PC-3 (cell line): ENCODE measurements at regions not wholly inside any gene's neighbourhood (a gene's known extent, or its start where the extent isn't known, plus 50 kb on each side); places are given as distances from the start of the nearest gene placed in this dataset.
"Not testable (repeated sequence)": the region's sequence is repeated elsewhere in the genome, so short reads cannot be mapped to it uniquely, and the experiment has no call there.

Experiments used
- ATAC-seq: fragments of 200-7000 bp; cut with Tn5 transposase; 2 replicates; pipeline ENCODE4 v1.9.1; 2020; ENCODE audit warnings: mild to moderate bottlenecking, moderate library complexity
- BruUV-seq: library from RNA; stranded (reverse); fragments of 400-500 nt; replicated peaks from 2 replicates; lab custom pipeline; 2021; lab: Mats Ljungman, UMichigan
- CTCF ChIA-PET: fragments of 300-600 bp; sonication (Branson Sonifier 250); formaldehyde crosslinking; loops from one replicate; lab custom pipeline; 2022; ENCODE audit warnings: antibody characterized with exemption; lab: Charles Lee
- POLR2A ChIA-PET: fragments of 300-600 bp; sonication (Branson Sonifier 250); formaldehyde crosslinking; loops from one replicate; lab custom pipeline; 2022; ENCODE audit warnings: antibody characterized with exemption; ENCODE audit not compliant: unreplicated experiment; lab: Charles Lee
- DNase-seq: peaks from one replicate; pipeline ENCODE4 v3.0.0-alpha.2; 2015
- H2AFZ ChIP-seq: fragments of 300-600 bp; sonication (generic); 2 replicates; pipeline ENCODE4 v1.6.0; 2016; ENCODE audit warnings: antibody characterized with exemption, low read length
- H3F3A ChIP-seq: fragments of 300-600 bp; sonication (generic); one replicate; pipeline ENCODE4 v1.6.0; 2017; ENCODE audit warnings: antibody characterized with exemption, low read length, control low read depth, mild to moderate bottlenecking; ENCODE audit not compliant: unreplicated experiment
- H3K27ac ChIP-seq: fragments of 300-600 bp; sonication (generic); 2 replicates; pipeline ENCODE4 v1.5.1; 2016; ENCODE audit warnings: mild to moderate bottlenecking, low read length
- H3K27me3 ChIP-seq: fragments of 300-600 bp; sonication (generic); 2 replicates; pipeline ENCODE4 v1.6.1; 2016; ENCODE audit warnings: low read length, mixed read lengths
- H3K36me3 ChIP-seq: fragments of 300-600 bp; sonication (generic); 2 replicates; pipeline ENCODE4 v1.6.1; 2016; ENCODE audit warnings: low read depth, mixed run types, low read length, mixed read lengths
- H3K4me1 ChIP-seq: fragments of 300-600 bp; sonication (generic); 2 replicates; pipeline ENCODE4 v1.5.1; 2016; ENCODE audit warnings: low read length; ENCODE audit not compliant: insufficient read depth
- H3K4me2 ChIP-seq: fragments of 300-600 bp; sonication (generic); 2 replicates; pipeline ENCODE4 v1.6.0; 2016; ENCODE audit warnings: low read length
- H3K4me3 ChIP-seq: fragments of 300-600 bp; sonication (generic); 2 replicates; pipeline ENCODE4 v1.5.1; 2016; ENCODE audit warnings: mild to moderate bottlenecking, low read length, mixed read lengths
- H3K79me2 ChIP-seq: fragments of 300-600 bp; sonication (generic); 2 replicates; pipeline ENCODE4 v1.6.1; 2017; ENCODE audit warnings: low read length, mixed read lengths
- H3K9ac ChIP-seq: fragments of 300-600 bp; sonication (generic); 2 replicates; pipeline ENCODE4 v1.6.0; 2016; ENCODE audit warnings: mild to moderate bottlenecking, low read length
- H3K9me2 ChIP-seq: fragments of 300-600 bp; sonication (generic); replicated peaks from 2 replicates; pipeline ENCODE4 v1.6.1; 2016; ENCODE audit warnings: mixed run types, low read length, mixed read lengths
- H3K9me3 ChIP-seq: fragments of 300-600 bp; sonication (generic); 2 replicates; pipeline ENCODE4 v1.6.1; 2016; ENCODE audit warnings: low read length, mixed read lengths
- H4K20me1 ChIP-seq: fragments of 300-600 bp; sonication (generic); 2 replicates; pipeline ENCODE4 v1.6.1; 2016; ENCODE audit warnings: low read length, mixed read lengths
- EZH2 ChIP-seq: fragments of 300-600 bp; sonication (generic); IDR thresholded peaks from one replicate; pipeline ENCODE4 v1.6.1; 2017; ENCODE audit warnings: antibody characterized with exemption, mild to moderate bottlenecking, low read length; ENCODE audit not compliant: unreplicated experiment
- EZH2phosphoT487 ChIP-seq: fragments of 300-600 bp; sonication (generic); IDR thresholded peaks from 2 replicates; pipeline ENCODE4 v1.6.1; 2018; ENCODE audit warnings: mild to moderate bottlenecking, antibody characterized with exemption, low read length, borderline replicate concordance
- intact Hi-C: fragments of 100-400 bp; cut with micrococcal nuclease; formaldehyde crosslinking; loops from 2 replicates; pipeline ENCODE4 v1.9.0; 2023
- TF ChIP-seq, protein P1 (sequence below): fragments of 300-600 bp; sonication (generic); conservative IDR thresholded peaks from 2 replicates; pipeline ENCODE4 v1.5.1; 2017; ENCODE audit warnings: antibody characterized with exemption, low read depth, mild to moderate bottlenecking, low read length

DNA sequence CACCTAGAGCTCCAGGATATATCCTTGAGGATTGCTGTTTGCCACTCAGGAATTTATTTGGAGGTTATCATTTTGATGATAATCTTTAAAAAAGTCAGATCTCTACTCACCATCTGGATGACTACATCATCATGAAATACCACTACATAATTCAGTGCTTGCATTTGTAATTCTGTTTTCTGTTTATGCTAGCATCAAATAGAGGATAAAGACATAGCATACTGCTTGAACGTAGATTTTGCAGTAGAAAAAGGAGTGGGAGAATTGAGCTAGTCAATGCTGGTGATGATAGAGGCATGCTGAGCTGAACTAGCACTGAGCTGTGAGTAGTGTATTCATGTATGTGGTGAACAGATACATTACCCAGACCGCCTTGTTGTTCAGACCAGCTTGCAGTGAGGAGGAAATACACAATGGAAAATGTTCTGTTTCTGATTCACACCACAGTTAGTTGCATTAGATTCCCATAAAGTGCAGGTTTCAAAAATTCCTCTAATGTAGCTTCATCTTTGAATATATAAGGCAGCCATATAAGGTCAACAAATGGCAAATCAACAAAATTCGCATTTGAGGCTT is 68.8 kb upstream of the CDC42EP3 start:
- Histone ChIP-seq H3K9me2 (no peaks in the 10 kb centered on the region), H2AFZ (no peak overlapping the region), H3K36me3 (no peaks in the 10 kb centered on the region), H4K20me1 (no peaks in the 10 kb centered on the region), H3K9ac (no peak overlapping the region), H3K4me1 (no peaks in the 10 kb centered on the region; the same call in 1 of the 2 replicates), H3K27me3 (no peaks in the 10 kb centered on the region), H3F3A (no peaks in the 10 kb centered on the region), H3K4me3 (no peak overlapping the region), H3K79me2 (no peaks in the 10 kb centered on the region), H3K27ac (no peak overlapping the region), H3K4me2 (no peak overlapping the region), H3K9me3 (no peaks in the 10 kb centered on the region)
- intact Hi-C loops, result no loop called here
- no TSS peak for BruUV-seq
- ATAC-seq, result no peak
- ChIA-PET POLR2A (no interaction called here), CTCF (no interaction called here)
- TF ChIP-seq, protein P1, sequence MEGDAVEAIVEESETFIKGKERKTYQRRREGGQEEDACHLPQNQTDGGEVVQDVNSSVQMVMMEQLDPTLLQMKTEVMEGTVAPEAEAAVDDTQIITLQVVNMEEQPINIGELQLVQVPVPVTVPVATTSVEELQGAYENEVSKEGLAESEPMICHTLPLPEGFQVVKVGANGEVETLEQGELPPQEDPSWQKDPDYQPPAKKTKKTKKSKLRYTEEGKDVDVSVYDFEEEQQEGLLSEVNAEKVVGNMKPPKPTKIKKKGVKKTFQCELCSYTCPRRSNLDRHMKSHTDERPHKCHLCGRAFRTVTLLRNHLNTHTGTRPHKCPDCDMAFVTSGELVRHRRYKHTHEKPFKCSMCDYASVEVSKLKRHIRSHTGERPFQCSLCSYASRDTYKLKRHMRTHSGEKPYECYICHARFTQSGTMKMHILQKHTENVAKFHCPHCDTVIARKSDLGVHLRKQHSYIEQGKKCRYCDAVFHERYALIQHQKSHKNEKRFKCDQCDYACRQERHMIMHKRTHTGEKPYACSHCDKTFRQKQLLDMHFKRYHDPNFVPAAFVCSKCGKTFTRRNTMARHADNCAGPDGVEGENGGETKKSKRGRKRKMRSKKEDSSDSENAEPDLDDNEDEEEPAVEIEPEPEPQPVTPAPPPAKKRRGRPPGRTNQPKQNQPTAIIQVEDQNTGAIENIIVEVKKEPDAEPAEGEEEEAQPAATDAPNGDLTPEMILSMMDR, result no peak
- no peak for TF ChIP-seq EZH2
- no peak for TF ChIP-seq EZH2phosphoT487
- DNase-seq, result no peak

DNA sequence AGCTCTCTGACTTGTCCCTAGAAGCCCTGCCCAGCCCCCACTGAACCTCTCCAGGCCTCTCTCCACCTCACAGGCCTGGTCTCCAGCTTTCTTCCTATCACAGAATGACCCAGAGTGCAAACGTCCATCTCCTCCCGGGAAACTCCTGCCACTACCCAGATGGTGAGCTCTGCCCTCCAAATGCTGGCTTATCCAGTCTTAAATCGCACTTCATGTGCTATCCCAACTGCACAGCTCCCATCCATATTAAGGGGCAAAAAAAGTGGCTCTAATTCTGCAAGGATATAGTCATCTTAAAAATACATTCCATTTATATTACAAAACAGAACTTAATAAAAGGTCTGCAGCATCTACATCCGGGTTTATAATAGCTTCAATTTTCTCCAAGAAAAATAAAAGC is 70.8 kb upstream of the CDC42EP3 start:
- ATAC-seq (no peak), DNase-seq (peak; percentile 16)
- Histone ChIP-seq H2AFZ (0 out of 2 replicates have a peak overlapping the region, but pooled peaks have one; percentile 34), H4K20me1 (no peaks in the 10 kb centered on the region), H3K9ac (no peak overlapping the region), H3K27ac (no peak overlapping the region), H3K9me2 (no peaks in the 10 kb centered on the region), H3K4me3 (no peak overlapping the region), H3K4me2 (no peak overlapping the region), H3K4me1 (no peaks in the 10 kb centered on the region; the same call in 1 of the 2 replicates), H3K27me3 (no peaks in the 10 kb centered on the region), H3K79me2 (no peaks in the 10 kb centered on the region), H3K9me3 (no peaks in the 10 kb centered on the region), H3K36me3 (no peaks in the 10 kb centered on the region), H3F3A (no peaks in the 10 kb centered on the region)
- TF ChIP-seq, protein P1, result no peak
- TF ChIP-seq EZH2phosphoT487 (no peak), EZH2 (no peak)
- ChIA-PET POLR2A (no interaction called here), CTCF (no interaction called here)
- intact Hi-C loops, result no loop called here
- no TSS peak for BruUV-seq

DNA sequence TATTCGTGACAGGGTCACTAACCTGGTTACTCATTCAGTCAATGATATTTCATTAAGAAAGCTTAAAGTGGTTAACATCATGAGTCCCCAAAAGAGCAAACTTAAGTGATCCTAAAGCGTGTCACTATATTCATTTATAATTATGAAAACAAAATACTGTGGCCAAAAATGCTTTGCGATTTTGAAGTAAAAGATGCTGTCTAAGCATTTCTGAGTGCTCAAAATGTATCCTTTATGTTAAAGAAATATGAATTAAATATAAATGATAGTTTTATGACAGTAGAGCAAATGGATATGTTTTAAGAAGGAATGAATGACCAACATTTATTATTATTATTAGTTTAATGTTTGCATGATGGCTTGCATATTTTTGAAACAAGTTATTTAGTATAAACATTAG is 72.6 kb upstream of the CDC42EP3 start:
- Histone ChIP-seq H2AFZ (no peak overlapping the region), H3F3A (no peaks in the 10 kb centered on the region), H3K27me3 (no peaks in the 10 kb centered on the region), H3K4me3 (no peak overlapping the region), H3K27ac (no peak overlapping the region), H3K9me2 (no peaks in the 10 kb centered on the region), H3K9me3 (no peaks in the 10 kb centered on the region), H3K36me3 (no peaks in the 10 kb centered on the region), H3K4me2 (no peak overlapping the region), H3K9ac (no peak overlapping the region), H4K20me1 (no peaks in the 10 kb centered on the region), H3K79me2 (no peaks in the 10 kb centered on the region), H3K4me1 (no peaks in the 10 kb centered on the region; the same call in 1 of the 2 replicates)
- POLR2A ChIA-PET, result no interaction called here
- TF ChIP-seq EZH2phosphoT487 (no peak), EZH2 (no peak)
- TF ChIP-seq, protein P1, result no peak
- BruUV-seq, result no TSS peak
- ATAC-seq (no peak), DNase-seq (no peak)
- intact Hi-C loops, result no loop called here
- CTCF ChIA-PET, result no interaction called here

DNA sequence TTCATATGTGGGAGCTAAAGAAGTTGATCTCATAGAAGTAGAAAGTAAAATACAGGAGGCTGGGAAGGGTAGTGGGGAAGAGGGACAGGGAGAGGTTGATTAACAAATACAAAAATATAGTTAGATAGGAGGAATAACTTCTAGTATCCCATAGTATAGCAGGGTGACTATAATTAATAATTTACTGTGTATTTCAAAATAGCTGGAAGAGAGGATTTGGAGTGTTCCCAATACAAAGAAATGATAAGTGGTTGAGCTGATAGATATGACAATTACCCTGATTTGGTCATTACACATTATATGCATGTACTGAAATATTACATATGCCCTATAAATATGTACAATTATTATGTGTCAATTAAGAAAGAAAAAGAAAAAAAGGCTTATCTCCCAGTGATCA is 73.5 kb upstream of the CDC42EP3 start:
- H2AFZ ChIP-seq, H3K4me3 ChIP-seq, H3K27ac ChIP-seq, H3K9me2 ChIP-seq, H3K9ac ChIP-seq, H3K9me3 ChIP-seq, H3F3A ChIP-seq, H3K4me2 ChIP-seq, H4K20me1 ChIP-seq, DNase-seq, H3K27me3 ChIP-seq, CTCF ChIA-PET, H3K36me3 ChIP-seq, intact Hi-C loops, ATAC-seq, H3K4me1 ChIP-seq, BruUV-seq, H3K79me2 ChIP-seq: not testable (repeated sequence)
- POLR2A ChIA-PET, result interaction anchor here (0.7 kb wide), 1 partner anchor 237 kb away, joined by 4 read pairs; no protein-coding TSS in a partner anchor
